A673 (cell line): ENCODE measurements at regions not wholly inside any gene's neighbourhood (a gene's known extent, or its start where the extent isn't known, plus 50 kb on each side); places are given as distances from the start of the nearest gene placed in this dataset.
"Not testable (repeated sequence)": the region's sequence is repeated elsewhere in the genome, so short reads cannot be mapped to it uniquely, and the experiment has no call there.

Experiments used
- BruUV-seq: library from RNA; stranded (reverse); fragments of 400-500 nt; replicated peaks from 2 replicates; lab custom pipeline; 2021; lab: Mats Ljungman, UMichigan
- CTCF ChIA-PET: fragments of 300-600 bp; sonication (Branson Sonifier 250); formaldehyde crosslinking; loops from one replicate; lab custom pipeline; 2022; ENCODE audit warnings: antibody characterized with exemption; lab: Charles Lee
- POLR2A ChIA-PET: fragments of 300-600 bp; sonication (Branson Sonifier 250); formaldehyde crosslinking; loops from one replicate; lab custom pipeline; 2022; ENCODE audit warnings: antibody characterized with exemption; ENCODE audit not compliant: low non-redundant PET; lab: Charles Lee
- DNase-seq: peaks from one replicate; pipeline ENCODE4 v3.0.0-alpha.2; 2015; ENCODE audit warnings: low spot score
- H3K27ac ChIP-seq: fragments of 200-600 bp; sonication (generic); 2 replicates; pipeline ENCODE4 v1.5.1; 2016; ENCODE audit warnings: mixed run types, low read depth, mild to moderate bottlenecking, mixed read lengths, antibody characterized with exemption, low read length; ENCODE audit not compliant: poor library complexity, severe bottlenecking
- H3K27me3 ChIP-seq: fragments of 200-600 bp; sonication (generic); replicated peaks from 2 replicates; pipeline ENCODE4 v1.6.1; 2017; ENCODE audit warnings: mixed run types, low read depth, mild to moderate bottlenecking, mixed read lengths, antibody characterized with exemption, low read length; ENCODE audit not compliant: insufficient read depth, poor library complexity
- H3K36me3 ChIP-seq: fragments of 200-600 bp; sonication (generic); 2 replicates; pipeline ENCODE4 v1.6.1; 2016; ENCODE audit warnings: mixed run types, mild to moderate bottlenecking, mixed read lengths, antibody characterized with exemption, low read length; ENCODE audit not compliant: insufficient read depth, poor library complexity, severe bottlenecking
- H3K4me1 ChIP-seq: fragments of 200-600 bp; sonication (generic); 2 replicates; pipeline ENCODE4 v1.6.1; 2017; ENCODE audit warnings: mixed run types, mild to moderate bottlenecking, mixed read lengths, antibody characterized with exemption, low read length; ENCODE audit not compliant: insufficient read depth, poor library complexity, severe bottlenecking
- H3K4me3 ChIP-seq: fragments of 200-600 bp; sonication (generic); 2 replicates; pipeline ENCODE4 v1.5.1; 2016; ENCODE audit warnings: low read depth, mixed run types, mild to moderate bottlenecking, mixed read lengths, low read length; ENCODE audit not compliant: poor library complexity, severe bottlenecking
- H3K9me3 ChIP-seq: fragments of 200-600 bp; sonication (generic); 2 replicates; pipeline ENCODE4 v1.6.1; 2016; ENCODE audit warnings: mixed run types, low read depth, mild to moderate bottlenecking, mixed read lengths, antibody characterized with exemption, low read length; ENCODE audit not compliant: poor library complexity, severe bottlenecking
- intact Hi-C: fragments of 100-400 bp; cut with micrococcal nuclease; formaldehyde crosslinking; loops from one replicate; pipeline ENCODE4 v1.10.0; 2022; ENCODE audit not compliant: unreplicated experiment

DNA sequence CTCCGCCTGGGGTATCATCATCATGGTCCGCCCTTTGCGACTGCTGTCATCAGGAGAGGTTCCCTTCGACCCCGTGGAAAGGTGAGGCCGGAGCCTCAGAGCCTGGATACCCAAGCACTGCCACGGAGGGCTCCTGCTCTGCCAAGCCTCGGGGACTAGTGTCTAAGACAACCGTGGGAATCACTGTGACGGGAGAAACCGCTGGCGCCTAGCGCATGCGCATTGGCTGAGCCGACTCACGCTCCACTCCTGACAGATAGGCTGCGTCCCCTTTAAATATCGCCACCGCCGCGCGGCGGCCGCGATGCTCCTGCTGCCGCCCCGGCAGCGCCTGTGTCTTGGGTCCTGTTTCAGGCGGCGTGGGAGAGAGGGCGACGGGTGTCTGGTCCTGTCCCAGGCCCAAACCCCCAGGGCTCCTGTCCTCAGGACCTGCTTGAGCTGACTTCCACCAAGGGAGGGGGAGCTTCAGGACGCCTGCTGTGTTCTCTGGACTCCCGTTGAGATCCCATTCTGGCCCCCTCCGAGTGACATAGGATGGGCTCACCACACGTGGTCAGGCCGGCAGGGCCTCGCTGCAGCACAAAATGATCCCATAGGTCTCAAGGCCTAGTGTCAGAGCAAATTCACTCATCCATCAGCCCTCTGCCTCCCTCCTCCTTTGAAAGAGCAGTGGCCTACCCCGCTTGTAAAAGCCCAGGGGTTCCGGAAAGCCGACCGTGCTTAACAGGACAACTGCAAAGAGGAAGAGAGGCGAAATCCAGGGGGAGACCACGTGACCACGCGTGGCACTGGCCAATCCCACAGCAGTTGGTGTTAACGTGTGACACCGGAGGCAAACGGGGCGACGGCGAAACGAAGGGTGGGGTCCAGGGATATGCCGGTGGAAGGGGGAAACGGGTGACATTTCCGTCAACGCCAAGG lies 707.2 kb upstream of the TPTE start:
- H3K36me3 ChIP-seq, H3K4me3 ChIP-seq, H3K27ac ChIP-seq, intact Hi-C loops, H3K27me3 ChIP-seq, H3K9me3 ChIP-seq, CTCF ChIA-PET, DNase-seq, POLR2A ChIA-PET, BruUV-seq, H3K4me1 ChIP-seq: not testable (repeated sequence)

DNA sequence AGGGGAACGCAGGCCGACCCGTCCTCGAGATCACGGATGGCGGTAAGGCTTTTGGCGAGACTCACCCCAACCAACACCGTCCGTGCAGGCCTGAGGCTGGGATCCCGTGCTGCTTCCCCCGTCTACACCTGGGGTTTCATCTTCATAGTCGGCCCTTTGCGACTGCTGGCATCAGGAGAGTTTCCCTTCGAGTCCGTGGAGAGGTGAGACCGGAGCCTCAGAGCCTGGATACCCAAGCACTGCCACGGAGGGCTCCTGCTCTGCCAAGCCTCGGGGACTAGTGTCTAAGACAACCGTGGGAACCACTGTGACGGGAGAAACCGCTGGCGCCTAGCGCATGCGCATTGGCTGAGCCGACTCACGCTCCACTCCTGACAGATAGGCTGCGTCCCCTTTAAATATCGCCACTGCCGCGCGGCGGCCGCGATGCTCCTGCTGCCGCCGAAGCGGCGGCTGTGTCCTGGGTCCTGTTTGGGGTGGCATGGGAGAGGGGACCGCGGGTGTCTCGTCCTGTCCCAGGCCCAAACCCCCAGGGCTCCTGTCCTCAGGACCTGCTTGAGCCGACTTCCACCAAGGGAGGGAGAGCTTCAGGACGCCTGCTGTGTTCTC lies 706.1 kb upstream of the TPTE start:
- POLR2A ChIA-PET, intact Hi-C loops, H3K27me3 ChIP-seq, DNase-seq, H3K4me1 ChIP-seq, H3K9me3 ChIP-seq, BruUV-seq, H3K4me3 ChIP-seq, H3K36me3 ChIP-seq, H3K27ac ChIP-seq, CTCF ChIA-PET: not testable (repeated sequence)

DNA sequence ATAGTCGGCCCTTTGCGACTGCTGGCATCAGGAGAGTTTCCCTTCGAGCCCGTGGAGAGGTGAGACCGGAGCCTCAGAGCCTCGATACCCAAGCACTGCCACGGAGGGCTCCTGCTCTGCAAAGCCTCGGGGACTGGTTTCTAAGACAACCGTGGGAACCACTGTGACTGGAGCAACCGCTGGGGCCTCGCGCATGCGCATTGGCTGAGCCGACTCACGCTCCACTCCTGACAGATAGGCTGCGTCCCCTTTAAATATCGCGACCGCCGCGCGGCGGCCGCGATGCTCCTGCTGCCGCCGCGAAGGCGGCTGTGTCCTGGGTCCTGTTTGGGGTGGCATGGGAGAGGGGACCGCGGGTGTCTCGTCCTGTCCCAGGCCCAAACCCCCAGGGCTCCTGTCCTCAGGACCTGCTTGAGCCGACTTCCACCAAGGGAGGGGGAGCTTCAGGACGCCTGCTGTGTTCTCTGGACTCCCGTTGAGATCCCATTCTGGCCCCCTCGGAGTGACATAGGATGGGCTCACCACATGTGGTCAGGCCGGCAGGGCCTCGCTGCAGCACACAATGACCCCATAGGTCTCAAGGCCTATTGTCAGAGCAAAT lies 704.5 kb upstream of the TPTE start:
- H3K9me3 ChIP-seq, CTCF ChIA-PET, H3K36me3 ChIP-seq, H3K27ac ChIP-seq, H3K4me3 ChIP-seq, H3K27me3 ChIP-seq, BruUV-seq, intact Hi-C loops, DNase-seq, H3K4me1 ChIP-seq, POLR2A ChIA-PET: not testable (repeated sequence)

DNA sequence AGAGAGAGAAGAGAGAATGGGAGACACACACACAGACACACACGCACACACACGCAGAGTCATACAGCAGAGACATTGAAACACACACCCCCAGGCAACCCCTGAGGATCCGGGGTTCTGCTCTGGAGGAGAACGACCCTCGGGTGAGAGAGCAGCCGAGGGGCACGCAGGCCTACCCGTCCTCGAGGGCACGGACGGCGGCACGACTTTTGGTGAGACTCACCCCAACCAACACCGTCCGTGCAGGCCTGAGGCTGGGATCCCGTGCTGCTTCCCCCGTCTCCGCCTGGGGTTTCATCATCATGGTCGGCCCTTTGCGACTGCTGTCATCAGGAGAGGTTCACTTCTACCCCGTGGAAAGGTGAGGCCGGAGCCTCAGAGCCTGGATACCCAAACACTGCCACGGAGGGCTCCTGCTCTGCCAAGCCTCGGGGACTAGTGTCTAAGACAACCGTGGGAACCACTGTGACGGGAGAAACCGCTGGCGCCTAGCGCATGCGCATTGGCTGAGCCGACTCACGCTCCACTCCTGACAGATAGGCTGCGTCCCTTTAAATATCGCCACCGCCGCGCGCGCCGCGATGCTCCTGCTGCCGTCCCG lies 703.4 kb upstream of the TPTE start:
- CTCF ChIA-PET, H3K27me3 ChIP-seq, POLR2A ChIA-PET, DNase-seq, BruUV-seq, H3K9me3 ChIP-seq, H3K36me3 ChIP-seq, H3K4me1 ChIP-seq, H3K27ac ChIP-seq, intact Hi-C loops, H3K4me3 ChIP-seq: not testable (repeated sequence)

DNA sequence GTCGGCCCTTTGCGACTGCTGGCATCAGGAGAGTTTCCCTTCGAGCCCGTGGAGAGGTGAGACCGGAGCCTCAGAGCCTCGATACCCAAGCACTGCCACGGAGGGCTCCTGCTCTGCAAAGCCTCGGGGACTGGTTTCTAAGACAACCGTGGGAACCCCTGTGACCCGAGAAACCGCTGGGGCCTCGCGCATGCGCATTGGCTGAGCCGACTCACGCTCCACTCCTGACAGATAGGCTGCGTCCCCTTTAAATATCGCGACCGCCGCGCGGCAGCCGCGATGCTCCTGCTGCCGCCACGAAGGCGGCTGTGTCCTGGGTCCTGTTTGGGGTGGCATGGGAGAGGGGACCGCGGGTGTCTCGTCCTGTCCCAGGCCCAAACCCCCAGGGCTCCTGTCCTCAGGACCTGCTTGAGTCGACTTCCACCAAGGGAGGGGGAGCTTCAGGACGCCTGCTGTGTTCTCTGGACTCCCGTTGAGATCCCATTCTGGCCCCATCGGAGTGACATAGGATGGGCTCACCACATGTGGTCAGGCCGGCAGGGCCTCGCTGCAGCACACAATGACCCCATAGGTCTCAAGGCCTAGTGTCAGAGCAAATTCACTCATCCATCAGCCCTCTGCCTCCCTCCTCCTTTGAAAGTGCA lies 701.7 kb upstream of the TPTE start:
- DNase-seq, H3K36me3 ChIP-seq, H3K27me3 ChIP-seq, BruUV-seq, H3K9me3 ChIP-seq, H3K27ac ChIP-seq, H3K4me3 ChIP-seq, H3K4me1 ChIP-seq, CTCF ChIA-PET, intact Hi-C loops, POLR2A ChIA-PET: not testable (repeated sequence)

DNA sequence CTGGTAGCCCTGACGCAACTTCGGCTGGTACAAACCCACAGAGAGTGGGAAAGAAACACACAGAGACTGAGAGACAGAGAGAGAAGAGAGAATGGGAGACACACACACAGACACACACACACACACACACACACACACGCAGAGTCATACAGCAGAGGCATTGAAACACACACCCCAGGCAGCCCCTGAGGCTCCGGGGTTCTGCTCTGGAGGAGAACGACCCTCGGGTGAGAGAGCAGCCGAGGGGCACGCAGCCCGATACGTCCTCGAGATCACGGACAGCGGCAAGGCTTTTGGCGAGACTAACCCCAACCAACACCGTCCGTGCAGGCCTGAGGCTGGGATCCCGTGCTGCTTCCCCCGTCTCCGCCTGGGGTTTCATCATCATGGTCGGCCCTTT lies 700.8 kb upstream of the TPTE start:
- intact Hi-C loops, BruUV-seq: not testable (repeated sequence)

DNA sequence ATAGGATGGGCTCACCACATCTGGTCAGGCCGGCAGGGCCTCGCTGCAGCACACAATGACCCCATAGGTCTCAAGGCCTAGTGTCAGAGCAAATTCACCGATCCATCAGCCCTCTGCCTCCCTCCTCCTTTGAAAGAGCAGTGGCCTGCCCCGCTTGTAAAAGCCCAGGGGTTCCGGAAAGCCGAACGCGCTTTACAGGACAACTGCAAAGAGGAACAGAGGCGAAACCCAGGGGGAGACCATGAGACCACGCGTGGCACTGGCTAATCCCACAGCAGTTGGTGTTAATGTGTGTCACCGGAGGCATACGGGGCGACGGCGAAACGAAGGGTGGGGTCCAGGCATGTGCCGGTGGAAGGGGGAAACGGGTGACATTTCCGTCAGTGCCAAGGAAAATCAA lies 699.9 kb upstream of the TPTE start:
- POLR2A ChIA-PET, result not testable (repeated sequence)

More for the DNA sequence above, 700.8 kb upstream of the TPTE start:
- H3K27me3 ChIP-seq, DNase-seq, H3K36me3 ChIP-seq, CTCF ChIA-PET, H3K4me1 ChIP-seq, H3K9me3 ChIP-seq, POLR2A ChIA-PET, H3K4me3 ChIP-seq, H3K27ac ChIP-seq: not testable (repeated sequence)

More for the DNA sequence above, 699.9 kb upstream of the TPTE start:
- H3K27me3 ChIP-seq, CTCF ChIA-PET, H3K36me3 ChIP-seq, BruUV-seq, H3K9me3 ChIP-seq, H3K4me1 ChIP-seq, DNase-seq, H3K27ac ChIP-seq, H3K4me3 ChIP-seq, intact Hi-C loops: not testable (repeated sequence)
